Parathyroid adenoma (tissue), 2 donors: ENCODE measurements at regions not wholly inside any gene's neighbourhood (a gene's known extent, or its start where the extent isn't known, plus 50 kb on each side); places are given as distances from the start of the nearest gene placed in this dataset.
"Not testable (repeated sequence)": the region's sequence is repeated elsewhere in the genome, so short reads cannot be mapped to it uniquely, and the experiment has no call there.

ENCODE experiments used
- H2AFZ ChIP-seq: fragments of 300-600 bp; sonication (generic); one replicate; pipeline ENCODE4 v1.7.0; 2017; ENCODE audit warnings: antibody characterized with exemption, mild to moderate bottlenecking
- H3K27ac ChIP-seq: fragments of 300-600 bp; sonication (generic); one replicate; pipeline ENCODE4 v1.7.0; 2017
- H3K27me3 ChIP-seq: fragments of 300-600 bp; sonication (generic); one replicate; pipeline ENCODE4 v1.7.0; 2017; ENCODE audit warnings: low read length; ENCODE audit not compliant: control insufficient read depth, insufficient read depth
- H3K36me3 ChIP-seq: fragments of 300-600 bp; sonication (generic); one replicate; pipeline ENCODE4 v1.7.0; 2017; ENCODE audit warnings: low read length; ENCODE audit not compliant: control insufficient read depth, insufficient read depth
- H3K4me1 ChIP-seq: fragments of 300-600 bp; sonication (generic); one replicate; pipeline ENCODE4 v1.7.0; 2017; ENCODE audit warnings: control low read depth
- H3K4me2 ChIP-seq: fragments of 300-600 bp; sonication (generic); one replicate; pipeline ENCODE4 v1.7.0; 2017; ENCODE audit warnings: low read length
- H3K4me3 ChIP-seq: fragments of 300-600 bp; sonication (generic); one replicate; pipeline ENCODE4 v1.7.0; 2017; ENCODE audit warnings: low read depth, low read length
- H3K79me2 ChIP-seq: fragments of 300-600 bp; sonication (generic); one replicate; pipeline ENCODE4 v1.7.0; 2017; ENCODE audit warnings: control low read depth
- H3K9ac ChIP-seq: fragments of 300-600 bp; sonication (generic); one replicate; pipeline ENCODE4 v1.7.0; 2017; ENCODE audit warnings: mild to moderate bottlenecking
- H3K9me3 ChIP-seq: fragments of 300-600 bp; sonication (generic); one replicate; pipeline ENCODE4 v1.7.0; 2017; ENCODE audit warnings: low read length; ENCODE audit not compliant: control insufficient read depth
- TF ChIP-seq, protein P1 (sequence below): fragments of 300-600 bp; sonication (generic); IDR thresholded peaks from one replicate; pipeline ENCODE4 v1.7.0; 2017; ENCODE audit warnings: antibody characterized with exemption, mild to moderate bottlenecking
- donor health status: primary hyperparathyroidism.

DNA sequence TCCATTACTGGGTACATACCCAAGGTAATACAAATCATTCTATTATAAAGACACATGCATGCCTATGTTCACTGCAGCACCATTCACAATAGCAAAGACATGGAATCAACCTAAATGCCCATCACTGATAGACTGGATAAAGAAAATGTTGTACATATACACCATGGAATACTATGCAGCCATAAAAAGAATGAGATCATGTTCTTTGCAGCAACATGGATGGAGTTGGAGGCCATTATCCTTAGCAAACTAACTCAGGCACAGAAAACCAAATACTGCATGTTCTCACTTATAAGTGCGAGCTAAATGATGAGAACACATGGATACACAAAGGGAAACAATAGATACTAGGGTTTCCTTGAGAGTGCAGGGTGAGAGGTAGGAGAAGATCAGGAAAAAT is 146.8 kb downstream of the IBTK start:
- not testable (repeated sequence) for H2AFZ ChIP-seq, H3K4me3 ChIP-seq, H3K27me3 ChIP-seq, H3K4me1 ChIP-seq, H3K9me3 ChIP-seq, H3K79me2 ChIP-seq, H3K4me2 ChIP-seq, H3K27ac ChIP-seq, H3K36me3 ChIP-seq, H3K9ac ChIP-seq

DNA sequence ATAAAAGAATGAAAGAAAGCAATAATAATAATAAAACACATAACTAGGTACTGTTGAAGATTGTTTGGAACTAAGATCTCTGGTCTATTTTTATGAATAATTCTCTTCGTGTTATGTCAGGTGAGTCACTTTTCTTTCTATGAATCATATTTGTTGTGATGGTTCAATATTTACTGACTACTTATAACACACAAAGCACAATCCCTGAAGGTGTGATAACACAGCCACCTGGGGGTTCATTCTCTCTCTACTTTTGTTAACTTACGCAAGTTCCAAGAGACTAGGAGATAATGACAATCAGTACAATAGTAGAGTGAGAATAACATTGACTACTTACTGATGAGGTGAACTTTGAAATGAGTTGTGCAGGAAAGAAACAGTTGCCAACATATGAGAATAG is 149.9 kb downstream of the IBTK start:
- no peaks in the 10 kb centered on the region for H3K9me3 ChIP-seq
- no peaks in the 10 kb centered on the region for H3K79me2 ChIP-seq
- no peak overlapping the region for H3K27ac ChIP-seq
- H3K36me3 ChIP-seq = no peaks in the 10 kb centered on the region
- no peaks in the 10 kb centered on the region for H3K4me1 ChIP-seq
- H3K9ac ChIP-seq = no peak overlapping the region
- no peak overlapping the region for H2AFZ ChIP-seq
- no peak overlapping the region for H3K4me3 ChIP-seq
- no peaks in the 10 kb centered on the region for H3K27me3 ChIP-seq
- no peak overlapping the region for H3K4me2 ChIP-seq
- TF ChIP-seq, protein P1, sequence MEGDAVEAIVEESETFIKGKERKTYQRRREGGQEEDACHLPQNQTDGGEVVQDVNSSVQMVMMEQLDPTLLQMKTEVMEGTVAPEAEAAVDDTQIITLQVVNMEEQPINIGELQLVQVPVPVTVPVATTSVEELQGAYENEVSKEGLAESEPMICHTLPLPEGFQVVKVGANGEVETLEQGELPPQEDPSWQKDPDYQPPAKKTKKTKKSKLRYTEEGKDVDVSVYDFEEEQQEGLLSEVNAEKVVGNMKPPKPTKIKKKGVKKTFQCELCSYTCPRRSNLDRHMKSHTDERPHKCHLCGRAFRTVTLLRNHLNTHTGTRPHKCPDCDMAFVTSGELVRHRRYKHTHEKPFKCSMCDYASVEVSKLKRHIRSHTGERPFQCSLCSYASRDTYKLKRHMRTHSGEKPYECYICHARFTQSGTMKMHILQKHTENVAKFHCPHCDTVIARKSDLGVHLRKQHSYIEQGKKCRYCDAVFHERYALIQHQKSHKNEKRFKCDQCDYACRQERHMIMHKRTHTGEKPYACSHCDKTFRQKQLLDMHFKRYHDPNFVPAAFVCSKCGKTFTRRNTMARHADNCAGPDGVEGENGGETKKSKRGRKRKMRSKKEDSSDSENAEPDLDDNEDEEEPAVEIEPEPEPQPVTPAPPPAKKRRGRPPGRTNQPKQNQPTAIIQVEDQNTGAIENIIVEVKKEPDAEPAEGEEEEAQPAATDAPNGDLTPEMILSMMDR = no peak

- Histone ChIP-seq H3K4me3 (no peak overlapping the region), H3K9me3 (no peaks in the 10 kb centered on the region), H3K4me2 (no peak overlapping the region), H3K27ac (no peak overlapping the region), H3K27me3 (no peaks in the 10 kb centered on the region), H2AFZ (no peak overlapping the region), H3K9ac (no peak overlapping the region), H3K79me2 (no peaks in the 10 kb centered on the region), H3K36me3 (no peaks in the 10 kb centered on the region), H3K4me1 (no peaks in the 10 kb centered on the region)
- TF ChIP-seq, protein P1 = no peak
These were observed 152.5 kb downstream of the IBTK start for GRCh38 chr6:82095091-82095490.

DNA sequence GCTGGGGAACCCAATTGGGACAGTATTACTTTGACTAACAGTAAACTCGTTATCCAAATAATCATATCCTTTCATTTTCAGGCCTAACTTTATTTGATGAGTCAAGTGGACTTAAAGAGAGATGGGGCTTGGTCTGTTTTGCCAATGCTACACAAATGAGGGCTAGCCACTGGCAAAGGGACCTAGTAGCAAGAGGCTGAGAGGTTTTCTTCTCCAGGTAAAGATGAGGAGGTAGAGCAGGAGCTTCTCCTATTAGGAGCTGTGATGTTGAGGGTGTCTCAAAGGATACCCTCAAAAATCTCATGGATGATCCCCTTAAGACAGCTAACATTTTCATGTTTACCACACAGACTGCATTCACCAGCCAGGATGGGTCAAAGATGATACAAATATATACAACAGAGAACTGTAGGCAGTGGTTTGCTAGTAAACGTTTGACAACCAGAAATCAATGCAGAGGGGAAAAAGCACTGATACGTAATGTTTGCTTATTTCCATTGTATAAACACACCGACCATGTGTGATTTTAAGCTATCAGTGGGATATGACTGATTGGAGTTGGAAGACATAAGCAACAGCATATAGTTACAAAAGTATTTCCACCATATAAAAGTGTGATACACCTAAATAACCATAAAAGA is 153.3 kb downstream of the IBTK start:
- TF ChIP-seq, protein P1 = no peak
- no peak overlapping the region for H3K27ac ChIP-seq
- H3K9me3 ChIP-seq = no peaks in the 10 kb centered on the region
- no peak overlapping the region for H2AFZ ChIP-seq
- H3K4me3 ChIP-seq = no peak overlapping the region
- no peak overlapping the region for H3K4me2 ChIP-seq
- no peaks in the 10 kb centered on the region for H3K79me2 ChIP-seq
- no peak overlapping the region for H3K9ac ChIP-seq
- no peaks in the 10 kb centered on the region for H3K4me1 ChIP-seq
- no peaks in the 10 kb centered on the region for H3K27me3 ChIP-seq
- no peaks in the 10 kb centered on the region for H3K36me3 ChIP-seq

- Histone ChIP-seq H3K4me3 (no peak overlapping the region), H3K27ac (no peak overlapping the region), H3K9ac (no peak overlapping the region), H2AFZ (no peak overlapping the region), H3K9me3 (no peaks in the 10 kb centered on the region), H3K79me2 (no peaks in the 10 kb centered on the region), H3K27me3 (no peaks in the 10 kb centered on the region), H3K4me1 (no peaks in the 10 kb centered on the region), H3K4me2 (no peak overlapping the region), H3K36me3 (no peaks in the 10 kb centered on the region)
- TF ChIP-seq, protein P1 = no peak
These were observed 158.4 kb downstream of the IBTK start for GRCh38 chr6:82088978-82089771.
